HEK293 (cell line): ENCODE measurements at regions not wholly inside any gene's neighbourhood (a gene's known extent, or its start where the extent isn't known, plus 50 kb on each side); places are given as distances from the start of the nearest gene placed in this dataset.

Experiments
- KLF10 ChIP-seq: fragments of 450-650 bp; IDR thresholded peaks from 2 replicates; pipeline ENCODE4 v1.5.1; 2018; ENCODE audit warnings: missing biosample characterization, mild to moderate bottlenecking, missing genetic modification characterization
- ZNF16 ChIP-seq: fragments of 450-650 bp; formaldehyde crosslinking; IDR thresholded peaks from 2 replicates; pipeline ENCODE4 v1.5.1; 2016; ENCODE audit warnings: low read depth, missing biosample characterization, missing genetic modification characterization
- ZNF174 ChIP-seq: fragments of 450-650 bp; formaldehyde crosslinking; IDR thresholded peaks from 2 replicates; pipeline ENCODE4 v1.5.0; 2017; ENCODE audit warnings: missing biosample characterization, mild to moderate bottlenecking, missing genetic modification characterization
- ZNF366 ChIP-seq: fragments of 450-650 bp; formaldehyde crosslinking; conservative IDR thresholded peaks from 2 replicates; pipeline ENCODE4 v1.5.1; 2016; ENCODE audit warnings: missing biosample characterization, missing genetic modification characterization
- ZNF561 ChIP-seq: fragments of 450-650 bp; IDR thresholded peaks from 2 replicates; pipeline ENCODE4 v1.5.1; 2018; ENCODE audit warnings: missing biosample characterization, missing genetic modification characterization, borderline replicate concordance
- TF ChIP-seq, protein P1 (sequence below): fragments of 450-650 bp; formaldehyde crosslinking; IDR thresholded peaks from 2 replicates; pipeline ENCODE4 v1.5.1; 2016; ENCODE audit warnings: missing biosample characterization, missing genetic modification characterization
- TF ChIP-seq, protein P2 (sequence below): fragments of 450-650 bp; formaldehyde crosslinking; conservative IDR thresholded peaks from 2 replicates; pipeline ENCODE4 v1.5.1; 2016; ENCODE audit warnings: low read depth, missing biosample characterization, missing genetic modification characterization
- TF ChIP-seq, protein P3 (sequence below): fragments of 450-650 bp; formaldehyde crosslinking; IDR thresholded peaks from 2 replicates; pipeline ENCODE4 v1.5.1; 2016; ENCODE audit warnings: missing biosample characterization, missing genetic modification characterization

GRCh38 chr9:104386425-104387069 lies 117.5 kb upstream of the OR13F1 start:
- TF ChIP-seq, protein P1, sequence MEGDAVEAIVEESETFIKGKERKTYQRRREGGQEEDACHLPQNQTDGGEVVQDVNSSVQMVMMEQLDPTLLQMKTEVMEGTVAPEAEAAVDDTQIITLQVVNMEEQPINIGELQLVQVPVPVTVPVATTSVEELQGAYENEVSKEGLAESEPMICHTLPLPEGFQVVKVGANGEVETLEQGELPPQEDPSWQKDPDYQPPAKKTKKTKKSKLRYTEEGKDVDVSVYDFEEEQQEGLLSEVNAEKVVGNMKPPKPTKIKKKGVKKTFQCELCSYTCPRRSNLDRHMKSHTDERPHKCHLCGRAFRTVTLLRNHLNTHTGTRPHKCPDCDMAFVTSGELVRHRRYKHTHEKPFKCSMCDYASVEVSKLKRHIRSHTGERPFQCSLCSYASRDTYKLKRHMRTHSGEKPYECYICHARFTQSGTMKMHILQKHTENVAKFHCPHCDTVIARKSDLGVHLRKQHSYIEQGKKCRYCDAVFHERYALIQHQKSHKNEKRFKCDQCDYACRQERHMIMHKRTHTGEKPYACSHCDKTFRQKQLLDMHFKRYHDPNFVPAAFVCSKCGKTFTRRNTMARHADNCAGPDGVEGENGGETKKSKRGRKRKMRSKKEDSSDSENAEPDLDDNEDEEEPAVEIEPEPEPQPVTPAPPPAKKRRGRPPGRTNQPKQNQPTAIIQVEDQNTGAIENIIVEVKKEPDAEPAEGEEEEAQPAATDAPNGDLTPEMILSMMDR (tag by site-specific recombination): no peak
- TF ChIP-seq ZNF366 (tag by site-specific recombination) (no peak), ZNF561 (tag by site-specific recombination) (no peak), ZNF16 (no peak), ZNF174 (tag by site-specific recombination) (no peak), KLF10 (no peak)
- TF ChIP-seq, protein P2, sequence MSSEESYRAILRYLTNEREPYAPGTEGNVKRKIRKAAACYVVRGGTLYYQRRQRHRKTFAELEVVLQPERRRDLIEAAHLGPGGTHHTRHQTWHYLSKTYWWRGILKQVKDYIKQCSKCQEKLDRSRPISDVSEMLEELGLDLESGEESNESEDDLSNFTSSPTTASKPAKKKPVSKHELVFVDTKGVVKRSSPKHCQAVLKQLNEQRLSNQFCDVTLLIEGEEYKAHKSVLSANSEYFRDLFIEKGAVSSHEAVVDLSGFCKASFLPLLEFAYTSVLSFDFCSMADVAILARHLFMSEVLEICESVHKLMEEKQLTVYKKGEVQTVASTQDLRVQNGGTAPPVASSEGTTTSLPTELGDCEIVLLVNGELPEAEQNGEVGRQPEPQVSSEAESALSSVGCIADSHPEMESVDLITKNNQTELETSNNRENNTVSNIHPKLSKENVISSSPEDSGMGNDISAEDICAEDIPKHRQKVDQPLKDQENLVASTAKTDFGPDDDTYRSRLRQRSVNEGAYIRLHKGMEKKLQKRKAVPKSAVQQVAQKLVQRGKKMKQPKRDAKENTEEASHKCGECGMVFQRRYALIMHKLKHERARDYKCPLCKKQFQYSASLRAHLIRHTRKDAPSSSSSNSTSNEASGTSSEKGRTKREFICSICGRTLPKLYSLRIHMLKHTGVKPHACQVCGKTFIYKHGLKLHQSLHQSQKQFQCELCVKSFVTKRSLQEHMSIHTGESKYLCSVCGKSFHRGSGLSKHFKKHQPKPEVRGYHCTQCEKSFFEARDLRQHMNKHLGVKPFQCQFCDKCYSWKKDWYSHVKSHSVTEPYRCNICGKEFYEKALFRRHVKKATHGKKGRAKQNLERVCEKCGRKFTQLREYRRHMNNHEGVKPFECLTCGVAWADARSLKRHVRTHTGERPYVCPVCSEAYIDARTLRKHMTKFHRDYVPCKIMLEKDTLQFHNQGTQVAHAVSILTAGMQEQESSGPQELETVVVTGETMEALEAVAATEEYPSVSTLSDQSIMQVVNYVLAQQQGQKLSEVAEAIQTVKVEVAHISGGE (tag by site-specific recombination): no peak
- TF ChIP-seq, protein P3, sequence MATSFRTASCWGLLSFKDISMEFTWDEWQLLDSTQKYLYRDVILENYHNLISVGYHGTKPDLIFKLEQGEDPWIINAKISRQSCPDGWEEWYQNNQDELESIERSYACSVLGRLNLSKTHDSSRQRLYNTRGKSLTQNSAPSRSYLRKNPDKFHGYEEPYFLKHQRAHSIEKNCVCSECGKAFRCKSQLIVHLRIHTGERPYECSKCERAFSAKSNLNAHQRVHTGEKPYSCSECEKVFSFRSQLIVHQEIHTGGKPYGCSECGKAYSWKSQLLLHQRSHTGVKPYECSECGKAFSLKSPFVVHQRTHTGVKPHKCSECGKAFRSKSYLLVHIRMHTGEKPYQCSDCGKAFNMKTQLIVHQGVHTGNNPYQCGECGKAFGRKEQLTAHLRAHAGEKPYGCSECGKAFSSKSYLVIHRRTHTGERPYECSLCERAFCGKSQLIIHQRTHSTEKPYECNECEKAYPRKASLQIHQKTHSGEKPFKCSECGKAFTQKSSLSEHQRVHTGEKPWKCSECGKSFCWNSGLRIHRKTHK: no peak
